Neural progenitor cell (in vitro differentiated cells): ENCODE measurements at regions not wholly inside any gene's neighbourhood (a gene's known extent, or its start where the extent isn't known, plus 50 kb on each side); places are given as distances from the start of the nearest gene placed in this dataset.
"Not testable (repeated sequence)": the region's sequence is repeated elsewhere in the genome, so short reads cannot be mapped to it uniquely, and the experiment has no call there.

Experiments
- DNase-seq: peaks from one replicate; pipeline ENCODE4 v3.0.0-alpha.2; 2016; ENCODE audit warnings: low spot score
- H2AFZ ChIP-seq: fragments of 200-600 bp; sonication (generic); replicated peaks from 2 replicates; pipeline ENCODE4 v1.6.1; 2016; ENCODE audit warnings: antibody characterized with exemption
- H3F3A ChIP-seq: fragments of 200-600 bp; sonication (generic); 2 replicates; pipeline ENCODE4 v1.6.1; 2016; ENCODE audit warnings: antibody characterized with exemption, low read depth
- H3K27ac ChIP-seq: fragments of 200-600 bp; sonication (generic); 2 replicates; pipeline ENCODE4 v1.5.1; 2016; ENCODE audit warnings: mild to moderate bottlenecking
- H3K27me3 ChIP-seq: fragments of 200-600 bp; sonication (generic); 2 replicates; pipeline ENCODE4 v1.6.1; 2016; ENCODE audit warnings: mild to moderate bottlenecking, moderate library complexity
- H3K36me3 ChIP-seq: fragments of 200-600 bp; sonication (generic); 2 replicates; pipeline ENCODE4 v1.5.1; 2016
- H3K4me1 ChIP-seq: fragments of 200-600 bp; sonication (generic); 2 replicates; pipeline ENCODE4 v1.6.1; 2016; ENCODE audit warnings: mixed run types
- H3K4me2 ChIP-seq: fragments of 200-600 bp; sonication (generic); 2 replicates; pipeline ENCODE4 v1.6.1; 2016
- H3K4me3 ChIP-seq: fragments of 200-600 bp; sonication (generic); 2 replicates; pipeline ENCODE4 v1.5.1; 2016
- H3K79me2 ChIP-seq: fragments of 200-600 bp; sonication (generic); 2 replicates; pipeline ENCODE4 v1.6.1; 2016; ENCODE audit warnings: low read depth
- H3K9ac ChIP-seq: fragments of 200-600 bp; sonication (generic); 2 replicates; pipeline ENCODE4 v1.6.1; 2016
- H3K9me3 ChIP-seq: fragments of 200-600 bp; sonication (generic); 2 replicates; pipeline ENCODE4 v1.5.1; 2016; ENCODE audit warnings: low read depth
- H4K20me1 ChIP-seq: fragments of 200-600 bp; sonication (generic); 2 replicates; pipeline ENCODE4 v1.6.1; 2016; ENCODE audit warnings: low read depth
- H3K27ac Mint-ChIP-seq: 3 replicates; pipeline ENCODE4 v1.8.0; 2021; ENCODE audit warnings: mixed read lengths
- H3K27me3 Mint-ChIP-seq: 2 replicates; pipeline ENCODE4 v1.8.0; 2022; ENCODE audit warnings: low read depth, mild to moderate bottlenecking, inconsistent platforms, moderate library complexity, mixed read lengths; ENCODE audit not compliant: insufficient read depth
- H3K36me3 Mint-ChIP-seq: 3 replicates; pipeline ENCODE4 v1.8.0; 2021; ENCODE audit warnings: mixed read lengths
- H3K4me1 Mint-ChIP-seq: 3 replicates; pipeline ENCODE4 v1.8.0; 2021; ENCODE audit warnings: mixed read lengths
- H3K4me3 Mint-ChIP-seq: 3 replicates; pipeline ENCODE4 v1.8.0; 2021; ENCODE audit warnings: mild to moderate bottlenecking, moderate library complexity, mixed read lengths
- H3K9me3 Mint-ChIP-seq: 3 replicates; pipeline ENCODE4 v1.8.0; 2020; ENCODE audit warnings: mixed read lengths
- EZH2 ChIP-seq: fragments of 200-600 bp; sonication (generic); IDR thresholded peaks from 2 replicates; pipeline ENCODE4 v1.6.1; 2017; ENCODE audit warnings: antibody characterized with exemption, mild to moderate bottlenecking, moderate library complexity
- EZH2phosphoT487 ChIP-seq: fragments of 200-600 bp; sonication (generic); IDR thresholded peaks from 2 replicates; pipeline ENCODE4 v1.6.1; 2017; ENCODE audit warnings: antibody characterized with exemption
- TF ChIP-seq, protein P1 (sequence below): fragments of 200-600 bp; sonication (generic); IDR thresholded peaks from 2 replicates; pipeline ENCODE4 v1.5.1; 2017; ENCODE audit warnings: antibody characterized with exemption, mild to moderate bottlenecking

DNA sequence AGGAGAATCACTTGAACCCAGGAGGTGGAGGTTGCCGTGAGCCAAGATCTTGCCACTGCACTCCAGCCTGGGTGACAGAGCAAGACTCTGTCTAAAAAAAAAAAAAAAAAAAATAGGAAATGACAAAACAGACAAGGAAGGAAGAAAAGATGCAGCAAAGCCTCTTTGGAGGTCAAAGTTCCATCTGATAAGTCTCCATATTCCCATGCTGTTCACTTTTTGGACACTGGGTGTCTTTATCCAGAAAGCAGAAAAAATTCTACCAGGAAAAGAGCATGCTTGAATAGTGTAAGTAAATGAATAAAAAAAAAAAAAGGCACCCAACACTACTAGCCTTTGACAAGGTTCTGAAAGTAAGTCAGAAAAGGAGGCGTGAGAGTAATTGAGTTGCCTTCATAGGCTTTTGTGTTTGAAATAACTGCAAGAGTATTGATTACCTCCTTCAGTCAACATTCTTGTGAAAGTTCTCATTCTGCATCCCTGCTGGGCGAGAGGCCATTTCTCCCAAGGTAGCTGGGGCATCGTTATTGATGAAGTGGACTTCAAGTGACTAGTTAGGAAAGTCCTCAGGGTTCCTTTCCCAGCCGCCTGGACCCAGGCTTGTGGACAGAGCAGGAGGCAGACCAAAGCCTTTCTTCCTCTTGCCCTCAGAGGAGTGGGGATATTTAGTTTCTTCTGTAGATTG, 133.3 kb upstream of the KIF5B start:
- Histone ChIP-seq H3K9ac (no peak overlapping the region), H3K4me3 (no peak overlapping the region), H3K27me3 (no peaks in the 10 kb centered on the region), H3F3A (no peaks in the 10 kb centered on the region), H4K20me1 (no peaks in the 10 kb centered on the region), H3K27ac (no peak overlapping the region), H3K79me2 (no peaks in the 10 kb centered on the region), H3K9me3 (no peaks in the 10 kb centered on the region), H3K4me2 (no peak overlapping the region), H2AFZ (peak overlapping the region; percentile 6), H3K4me1 (no peaks in the 10 kb centered on the region), H3K36me3 (no peaks in the 10 kb centered on the region)
- TF ChIP-seq EZH2phosphoT487 (no peak), EZH2 (no peak)
- TF ChIP-seq, protein P1, sequence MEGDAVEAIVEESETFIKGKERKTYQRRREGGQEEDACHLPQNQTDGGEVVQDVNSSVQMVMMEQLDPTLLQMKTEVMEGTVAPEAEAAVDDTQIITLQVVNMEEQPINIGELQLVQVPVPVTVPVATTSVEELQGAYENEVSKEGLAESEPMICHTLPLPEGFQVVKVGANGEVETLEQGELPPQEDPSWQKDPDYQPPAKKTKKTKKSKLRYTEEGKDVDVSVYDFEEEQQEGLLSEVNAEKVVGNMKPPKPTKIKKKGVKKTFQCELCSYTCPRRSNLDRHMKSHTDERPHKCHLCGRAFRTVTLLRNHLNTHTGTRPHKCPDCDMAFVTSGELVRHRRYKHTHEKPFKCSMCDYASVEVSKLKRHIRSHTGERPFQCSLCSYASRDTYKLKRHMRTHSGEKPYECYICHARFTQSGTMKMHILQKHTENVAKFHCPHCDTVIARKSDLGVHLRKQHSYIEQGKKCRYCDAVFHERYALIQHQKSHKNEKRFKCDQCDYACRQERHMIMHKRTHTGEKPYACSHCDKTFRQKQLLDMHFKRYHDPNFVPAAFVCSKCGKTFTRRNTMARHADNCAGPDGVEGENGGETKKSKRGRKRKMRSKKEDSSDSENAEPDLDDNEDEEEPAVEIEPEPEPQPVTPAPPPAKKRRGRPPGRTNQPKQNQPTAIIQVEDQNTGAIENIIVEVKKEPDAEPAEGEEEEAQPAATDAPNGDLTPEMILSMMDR = no peak
- Mint-ChIP-seq H3K27ac (no peak overlapping the region), H3K27me3 (peaks cover 2% of the 10 kb centered on the region), H3K4me1 (no peaks in the 10 kb centered on the region), H3K36me3 (no peaks in the 10 kb centered on the region), H3K9me3 (no peaks in the 10 kb centered on the region), H3K4me3 (no peak overlapping the region)
- no peak for DNase-seq

DNA sequence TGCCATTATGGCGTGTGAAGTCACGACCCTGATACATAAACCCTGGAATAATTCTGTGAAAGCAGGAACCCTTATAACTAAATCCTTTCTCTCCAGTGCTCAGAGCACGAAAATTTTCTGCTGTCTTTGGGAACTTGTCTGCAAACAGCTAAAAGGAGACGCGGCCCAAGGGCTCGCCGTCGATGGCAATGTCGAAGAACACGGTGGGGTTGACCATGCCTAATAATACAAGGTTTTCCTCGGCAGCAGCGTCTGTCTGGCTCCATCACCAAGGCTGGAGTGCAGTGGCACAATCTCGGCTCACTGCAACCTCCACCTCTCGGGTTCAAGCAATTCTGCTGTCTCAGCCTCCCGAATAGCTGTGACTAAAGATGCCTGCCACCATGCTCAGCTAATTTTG, 132.4 kb upstream of the KIF5B start:
- H3K9ac ChIP-seq, H3K4me3 ChIP-seq, H2AFZ ChIP-seq, H4K20me1 ChIP-seq, H3K9me3 Mint-ChIP-seq, H3K9me3 ChIP-seq, H3K27me3 ChIP-seq, H3F3A ChIP-seq, H3K27ac ChIP-seq, H3K36me3 ChIP-seq, H3K4me2 ChIP-seq, H3K4me1 ChIP-seq, H3K27ac Mint-ChIP-seq, H3K4me3 Mint-ChIP-seq, H3K36me3 Mint-ChIP-seq, H3K27me3 Mint-ChIP-seq, H3K79me2 ChIP-seq, DNase-seq, H3K4me1 Mint-ChIP-seq: not testable (repeated sequence)

DNA sequence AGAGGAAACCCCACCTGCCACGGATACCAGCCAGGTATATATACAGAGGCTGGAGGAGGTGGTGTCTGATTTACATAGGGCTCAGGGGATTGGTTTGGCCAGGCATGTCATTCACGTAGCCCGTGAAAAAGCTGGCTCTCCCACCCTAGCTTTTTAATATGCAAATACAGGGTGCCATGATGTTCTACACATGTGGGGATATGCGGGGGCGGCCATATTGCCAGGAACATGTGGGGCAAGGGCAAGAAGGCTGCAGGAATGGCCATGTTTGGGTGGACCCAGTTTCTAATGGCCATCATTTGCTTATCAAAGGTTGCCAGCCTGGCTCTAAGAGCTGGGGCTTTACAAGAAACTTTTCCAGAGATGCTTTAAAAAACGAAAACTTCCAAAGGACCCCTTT, 131.5 kb upstream of the KIF5B start:
- no peaks in the 10 kb centered on the region for H3K36me3 Mint-ChIP-seq
- H3K79me2 ChIP-seq = no peaks in the 10 kb centered on the region
- H3K36me3 ChIP-seq = no peaks in the 10 kb centered on the region
- H3K4me1 ChIP-seq = no peaks in the 10 kb centered on the region
- no peaks in the 10 kb centered on the region for H3K27me3 ChIP-seq
- H3K9ac ChIP-seq = no peak overlapping the region
- no peak overlapping the region for H2AFZ ChIP-seq
- no peak for DNase-seq
- peaks cover 2% of the 10 kb centered on the region for H3K27me3 Mint-ChIP-seq
- H3F3A ChIP-seq = no peaks in the 10 kb centered on the region
- no peak overlapping the region for H3K27ac ChIP-seq
- H3K4me3 ChIP-seq = no peak overlapping the region
- no peak overlapping the region for H3K4me3 Mint-ChIP-seq
- no peak overlapping the region for H3K4me2 ChIP-seq
- H3K9me3 Mint-ChIP-seq = no peaks in the 10 kb centered on the region
- TF ChIP-seq EZH2phosphoT487 (no peak), EZH2 (no peak)
- TF ChIP-seq, protein P1 = no peak
- H3K4me1 Mint-ChIP-seq = no peaks in the 10 kb centered on the region
- H4K20me1 ChIP-seq = no peaks in the 10 kb centered on the region
- no peak overlapping the region for H3K27ac Mint-ChIP-seq
- H3K9me3 ChIP-seq = no peaks in the 10 kb centered on the region

DNA sequence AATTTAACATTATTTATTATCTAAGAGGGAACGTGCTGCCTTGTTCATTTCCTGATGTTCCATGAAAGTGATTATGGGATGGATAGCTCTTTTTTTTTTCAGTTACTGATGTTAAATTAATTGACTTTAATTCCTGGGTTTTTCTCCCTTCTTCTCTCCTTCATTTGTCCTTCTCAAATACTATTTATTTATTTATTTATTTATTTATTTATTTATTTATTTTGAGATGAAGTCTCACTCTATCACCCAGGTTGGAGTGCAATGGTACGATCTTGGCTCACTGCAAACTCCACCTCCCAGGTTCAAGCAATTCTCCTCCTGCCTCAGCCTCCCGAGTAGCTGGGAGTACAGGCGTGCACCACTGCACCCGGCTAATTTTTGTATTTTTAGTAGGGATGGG, 127.4 kb upstream of the KIF5B start:
- not testable (repeated sequence) for H3K27ac Mint-ChIP-seq, H3K4me3 Mint-ChIP-seq, H3K9me3 ChIP-seq, H2AFZ ChIP-seq, H3K4me3 ChIP-seq, H4K20me1 ChIP-seq, H3K27me3 ChIP-seq, H3K4me1 Mint-ChIP-seq, H3K36me3 Mint-ChIP-seq, H3K36me3 ChIP-seq, H3K4me2 ChIP-seq, H3K27ac ChIP-seq, H3K9ac ChIP-seq, DNase-seq, H3K27me3 Mint-ChIP-seq, H3K4me1 ChIP-seq, H3K9me3 Mint-ChIP-seq, H3K79me2 ChIP-seq, H3F3A ChIP-seq
